Spleen (tissue), 11 donors: ENCODE measurements at regions not wholly inside any gene's neighbourhood (a gene's known extent, or its start where the extent isn't known, plus 50 kb on each side); places are given as distances from the start of the nearest gene placed in this dataset.
A peak's percentile ranks its signal among the peaks of the same experiment; 100 is the strongest.

ENCODE experiments used
- DNase-seq: peaks from one replicate; pipeline ENCODE4 v3.0.0-alpha.2; 2020
- H3K27ac ChIP-seq, 8 donors: fragments of 200-600 bp; sonication (generic) in 7 of 8; 1 replicate in 4 of 8; 2 replicates in 4 of 8; pipeline versions ENCODE4 v1.5.0 to v1.8.0; 2016 to 2021; ENCODE audit warnings: inconsistent platforms in 4 of 8, mild to moderate bottlenecking in 4 of 8, moderate library complexity in 1 of 8
- H3K27me3 ChIP-seq, 7 donors: fragments of 200-600 bp; sonication (generic) in 6 of 7; replicated peaks in 1 of 7; 1 replicate in 4 of 7; 2 replicates in 3 of 7; pipeline versions ENCODE4 v1.5.0 to v1.8.0; 2016 to 2021; ENCODE audit warnings: inconsistent platforms in 3 of 7, mild to moderate bottlenecking in 1 of 7
- H3K36me3 ChIP-seq, 6 donors: fragments of 200-600 bp; sonication (generic) in 5 of 6; 1 replicate in 4 of 6; 2 replicates in 2 of 6; pipeline versions ENCODE4 v1.5.0 to v1.8.0; 2016 to 2021; ENCODE audit warnings: inconsistent platforms in 2 of 6
- H3K4me1 ChIP-seq, 6 donors: fragments of 200-600 bp; sonication (generic) in 5 of 6; 1 replicate in 3 of 6; 2 replicates in 3 of 6; pipeline versions ENCODE4 v1.5.0 to v1.8.0; 2016 to 2021; ENCODE audit warnings: inconsistent platforms in 3 of 6
- H3K4me3 ChIP-seq, 8 donors: fragments of 200-600 bp; sonication (generic) in 7 of 8; 1 replicate in 4 of 8; 2 replicates in 4 of 8; pipeline versions ENCODE4 v1.5.0 to v1.8.0; 2016 to 2021; ENCODE audit warnings: inconsistent platforms in 4 of 8, mild to moderate bottlenecking in 4 of 8, moderate library complexity in 2 of 8
- H3K9me3 ChIP-seq, 8 donors: fragments of 200-600 bp; sonication (generic) in 7 of 8; 1 replicate in 4 of 8; 2 replicates in 4 of 8; pipeline versions ENCODE4 v1.5.0 to v1.8.0; 2016 to 2021; ENCODE audit warnings: inconsistent platforms in 4 of 8
- CTCF ChIP-seq, 11 experiments: fragments of 200-600 bp in 7 of 11; fragments of 450-650 bp in 4 of 11; sonication (generic) in 4 of 11; IDR thresholded peaks in 8 of 11; conservative IDR thresholded peaks in 3 of 11; 1 replicate in 7 of 11; 2 replicates in 4 of 11; pipeline versions ENCODE4 v1.4.0 to v1.8.0; 2016 to 2021; ENCODE audit warnings: antibody characterized with exemption in 11 of 11, inconsistent platforms in 4 of 11, mild to moderate bottlenecking in 1 of 11
- POLR2A ChIP-seq, 3 donors: fragments of 450-650 bp; IDR thresholded peaks; one replicate each; pipeline ENCODE4 v1.5.1; 2017; ENCODE audit warnings: antibody characterized with exemption in 3 of 3, mild to moderate bottlenecking in 1 of 3
- POLR2AphosphoS5 ChIP-seq, 3 donors: sonication (generic); formaldehyde crosslinking; IDR thresholded peaks; one replicate each; pipeline ENCODE4 v1.5.1; 2017; ENCODE audit warnings: antibody characterized with exemption in 3 of 3
- WGBS, 5 donors: extraction: QIAGEN DNeasy Blood & Tissue Kit in 3 of 5; methylation state at CpG; one replicate each; pipeline versions ENCODE4 v1.1.5 to v1.1.7; 2013 to 2018; 5-methylcytosine and 5-hydroxymethylcytosine counted together
- intact Hi-C: fragments of 100-400 bp; cut with DNase I; formaldehyde crosslinking; loops from one replicate; pipeline ENCODE4 v1.15.0; 2023; ENCODE audit warnings: low total_unique reads
- donor health status: healthy with polysubstance abuse.
- donor health status: DM: no; HTN: no; CAD: no; lungs with moderate emphysema.
- donor health status: DM: no; HTN: no; CAD: no.
- donor health status: Bipolar disorder and iron deficiency.
- donor health status: healthy.
- donor health status: DM: no; HTN: no; CAD: no.
- donor health status: DM: yes; HTN: yes; CAD: no.

- DNase-seq: peak; percentile 76
Measured at GRCh38 chr14:101119830-101120571, 216.5 kb upstream of the RTL1 start.

GRCh38 chr14:101120641-101121507 is 217.4 kb upstream of the RTL1 start:
- peaks cover 0 to 32% (median 20%) of the 10 kb centered on the region in 6 donors for H3K4me1 ChIP-seq
- peak overlapping the region; percentile 13 to 68 (median 30) for H3K4me3 ChIP-seq
- H3K27me3 ChIP-seq: no peaks in the 10 kb centered on the region
- peak overlapping the region; percentile 60 to 89 (median 82) for H3K27ac ChIP-seq
- intact Hi-C loops: no loop called here
- peak in 1 of 3 donors; percentile 36 for TF ChIP-seq POLR2A (IDR thresholded peaks at IDR 0.05)
- peak; percentile 70 to 77 (median 73) for TF ChIP-seq POLR2AphosphoS5 (IDR thresholded peaks at IDR 0.05)
- no peak for TF ChIP-seq CTCF (IDR thresholded peaks at IDR 0.05 in 8 of 11, conservative IDR thresholded peaks at IDR 0.05 in 3 of 11)
- H3K36me3 ChIP-seq: no peaks in the 10 kb centered on the region
- peak; percentile 90 for DNase-seq
- WGBS, 5 donors: 26 to 42% (median 35%) methylated on average over 17 to 19 of the region's 19 CpGs
- no peaks in the 10 kb centered on the region for H3K9me3 ChIP-seq

More at GRCh38 chr14:101119830-101120571, 216.5 kb upstream of the RTL1 start:
- Histone ChIP-seq H3K36me3 (no peaks in the 10 kb centered on the region), H3K9me3 (no peaks in the 10 kb centered on the region), H3K27ac (peak overlapping the region in 6 of 8 donors; percentile 61 to 89 (median 86)), H3K4me1 (peaks cover 0 to 32% (median 20%) of the 10 kb centered on the region in 6 donors), H3K27me3 (no peaks in the 10 kb centered on the region), H3K4me3 (peak overlapping the region; percentile 13 to 68 (median 30))
- intact Hi-C loops: no loop called here
- TF ChIP-seq CTCF (IDR thresholded peaks at IDR 0.05 in 8 of 11, conservative IDR thresholded peaks at IDR 0.05 in 3 of 11) (no peak), POLR2AphosphoS5 (IDR thresholded peaks at IDR 0.05) (no peak), POLR2A (IDR thresholded peaks at IDR 0.05) (no peak)
- WGBS, 5 donors: 34 to 56% (median 38%) methylated on average over 20 of the region's 20 CpGs

- intact Hi-C loops: no loop called here
- H3K9me3 ChIP-seq: no peaks in the 10 kb centered on the region
- peak; percentile 76 for DNase-seq
- peak overlapping the region in 7 of 8 donors; percentile 60 to 89 (median 84) for H3K27ac ChIP-seq
- H3K4me3 ChIP-seq: peak overlapping the region in 4 of 8 donors; percentile 29 to 68 (median 44)
- H3K27me3 ChIP-seq: peaks cover 0 to under 1% (median 0%) of the 10 kb centered on the region in 7 donors
- no peaks in the 10 kb centered on the region for H3K36me3 ChIP-seq
- TF ChIP-seq POLR2A (IDR thresholded peaks at IDR 0.05) (no peak), CTCF (IDR thresholded peaks at IDR 0.05 in 8 of 11, conservative IDR thresholded peaks at IDR 0.05 in 3 of 11) (no peak), POLR2AphosphoS5 (IDR thresholded peaks at IDR 0.05) (no peak)
- H3K4me1 ChIP-seq: peaks cover 0 to 32% (median 20%) of the 10 kb centered on the region in 6 donors
- 78 to 84% (median 83%) methylated on average over 11 to 13 of the region's 13 CpGs for WGBS, 5 donors
Measured at GRCh38 chr14:101121508-101122139, 218.1 kb upstream of the RTL1 start.
